ENCODE measurements at regions not wholly inside any gene's neighbourhood (a gene's known extent, or its start where the extent isn't known, plus 50 kb on each side); places are given as distances from the start of the nearest gene placed in this dataset.

DNA sequence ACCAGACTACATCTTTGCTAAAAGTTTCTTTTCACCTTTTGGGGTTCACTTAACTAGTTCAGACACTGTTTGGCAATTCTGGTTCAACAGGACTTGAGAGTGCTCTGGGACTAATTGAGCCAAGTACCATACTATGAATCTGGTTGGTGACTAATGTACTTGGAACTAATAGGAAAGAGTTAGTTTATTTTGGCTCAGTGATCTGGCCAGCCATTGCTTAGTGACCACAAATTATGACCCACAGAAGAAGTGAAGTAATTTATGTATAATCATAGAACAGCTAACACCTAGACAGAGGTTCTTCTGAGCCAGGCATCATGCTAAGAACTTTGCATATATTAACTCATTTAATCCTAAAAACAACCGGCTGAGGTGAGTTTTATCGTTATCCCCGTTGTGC is 126.5 kb upstream of the JCAD start:
- DNase-seq (ENCODE audit: low read depth): peak; percentile 85
- no peak overlapping the region for H3K4me3 ChIP-seq (replicated peaks; ENCODE audit: low read depth, low read length)
- TF ChIP-seq, protein P1, sequence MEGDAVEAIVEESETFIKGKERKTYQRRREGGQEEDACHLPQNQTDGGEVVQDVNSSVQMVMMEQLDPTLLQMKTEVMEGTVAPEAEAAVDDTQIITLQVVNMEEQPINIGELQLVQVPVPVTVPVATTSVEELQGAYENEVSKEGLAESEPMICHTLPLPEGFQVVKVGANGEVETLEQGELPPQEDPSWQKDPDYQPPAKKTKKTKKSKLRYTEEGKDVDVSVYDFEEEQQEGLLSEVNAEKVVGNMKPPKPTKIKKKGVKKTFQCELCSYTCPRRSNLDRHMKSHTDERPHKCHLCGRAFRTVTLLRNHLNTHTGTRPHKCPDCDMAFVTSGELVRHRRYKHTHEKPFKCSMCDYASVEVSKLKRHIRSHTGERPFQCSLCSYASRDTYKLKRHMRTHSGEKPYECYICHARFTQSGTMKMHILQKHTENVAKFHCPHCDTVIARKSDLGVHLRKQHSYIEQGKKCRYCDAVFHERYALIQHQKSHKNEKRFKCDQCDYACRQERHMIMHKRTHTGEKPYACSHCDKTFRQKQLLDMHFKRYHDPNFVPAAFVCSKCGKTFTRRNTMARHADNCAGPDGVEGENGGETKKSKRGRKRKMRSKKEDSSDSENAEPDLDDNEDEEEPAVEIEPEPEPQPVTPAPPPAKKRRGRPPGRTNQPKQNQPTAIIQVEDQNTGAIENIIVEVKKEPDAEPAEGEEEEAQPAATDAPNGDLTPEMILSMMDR (IDR thresholded peaks at IDR 0.05; ENCODE audit: low read length, missing control alignments): no peak

DNA sequence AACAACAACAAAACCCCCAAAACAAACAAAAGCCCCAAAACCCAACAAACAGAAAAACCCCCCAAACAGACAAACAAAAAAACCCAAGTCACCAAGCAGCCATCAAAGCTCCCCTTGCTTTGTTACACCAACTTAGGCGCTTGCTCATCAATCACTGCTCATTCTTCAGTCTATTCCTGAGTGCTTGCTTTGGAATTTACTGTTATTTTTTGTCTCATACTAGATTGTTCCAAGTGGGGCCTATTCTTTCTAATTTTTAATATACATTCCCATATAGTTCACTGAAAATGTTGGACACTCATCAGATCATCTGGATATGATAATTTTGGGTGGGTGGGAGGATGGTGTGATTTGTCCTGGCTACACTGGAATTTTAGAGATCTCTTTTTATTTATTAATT is 126.0 kb upstream of the JCAD start:
- H3K4me3 ChIP-seq (replicated peaks; ENCODE audit: low read depth, low read length): no peak overlapping the region
- DNase-seq (ENCODE audit: low read depth): no peak
- TF ChIP-seq, protein P1 (IDR thresholded peaks at IDR 0.05; ENCODE audit: low read length, missing control alignments): no peak

DNA sequence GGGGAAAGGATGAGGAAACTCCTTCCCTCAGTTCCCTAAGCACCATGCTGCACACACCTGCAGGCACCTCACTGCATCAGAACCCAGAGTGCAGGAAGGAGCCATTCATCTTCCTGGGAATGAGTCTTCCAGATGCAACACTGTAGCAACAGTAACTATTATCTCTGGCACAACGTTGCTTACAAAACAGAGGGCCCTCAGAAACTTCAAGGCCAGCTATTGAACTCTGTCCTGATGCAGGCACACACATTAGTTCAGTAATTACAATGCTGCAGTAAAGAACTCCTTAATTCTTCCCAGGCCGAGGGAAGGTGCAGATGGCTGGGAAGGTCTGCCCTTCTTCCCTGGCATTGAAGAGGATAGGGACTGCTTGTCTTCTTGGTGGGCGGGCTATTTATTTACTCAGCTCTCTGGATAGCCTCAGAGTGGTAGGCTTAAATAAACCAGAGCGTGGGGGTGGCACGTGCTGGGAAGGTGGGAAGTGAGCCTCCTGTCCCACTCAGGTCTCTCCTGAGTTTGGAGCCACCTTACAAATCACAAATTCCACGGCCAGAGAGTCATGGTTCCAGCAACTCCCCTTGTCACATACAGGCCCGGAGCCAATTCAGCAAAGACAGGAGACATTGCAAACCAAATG is 125.1 kb upstream of the JCAD start:
- TF ChIP-seq, protein P1 (IDR thresholded peaks at IDR 0.05; ENCODE audit: low read length, missing control alignments): no peak
- no peak overlapping the region for H3K4me3 ChIP-seq (replicated peaks; ENCODE audit: low read depth, low read length)
- no peak for DNase-seq (ENCODE audit: low read depth)

DNA sequence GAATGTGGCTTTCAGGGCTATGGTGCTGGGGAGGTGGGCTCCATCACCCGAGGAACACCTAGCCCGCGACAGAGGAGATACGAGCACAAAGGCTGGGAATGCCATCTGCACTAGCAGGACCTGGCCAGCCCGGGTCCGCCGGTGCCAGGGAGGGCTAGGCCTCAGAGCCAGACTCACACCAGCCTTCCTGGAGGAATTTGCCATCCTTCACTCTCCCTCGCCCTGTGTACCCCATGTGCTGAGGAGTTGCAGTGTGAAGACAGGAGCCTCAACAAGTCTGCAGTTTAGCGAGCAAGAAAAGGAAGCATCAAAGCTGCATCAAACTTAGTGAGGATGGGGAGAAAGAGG is 123.6 kb upstream of the JCAD start:
- TF ChIP-seq, protein P1 (IDR thresholded peaks at IDR 0.05; ENCODE audit: low read length, missing control alignments): no peak
- DNase-seq (ENCODE audit: low read depth): no peak
- no peak overlapping the region for H3K4me3 ChIP-seq (replicated peaks; ENCODE audit: low read depth, low read length)

DNA sequence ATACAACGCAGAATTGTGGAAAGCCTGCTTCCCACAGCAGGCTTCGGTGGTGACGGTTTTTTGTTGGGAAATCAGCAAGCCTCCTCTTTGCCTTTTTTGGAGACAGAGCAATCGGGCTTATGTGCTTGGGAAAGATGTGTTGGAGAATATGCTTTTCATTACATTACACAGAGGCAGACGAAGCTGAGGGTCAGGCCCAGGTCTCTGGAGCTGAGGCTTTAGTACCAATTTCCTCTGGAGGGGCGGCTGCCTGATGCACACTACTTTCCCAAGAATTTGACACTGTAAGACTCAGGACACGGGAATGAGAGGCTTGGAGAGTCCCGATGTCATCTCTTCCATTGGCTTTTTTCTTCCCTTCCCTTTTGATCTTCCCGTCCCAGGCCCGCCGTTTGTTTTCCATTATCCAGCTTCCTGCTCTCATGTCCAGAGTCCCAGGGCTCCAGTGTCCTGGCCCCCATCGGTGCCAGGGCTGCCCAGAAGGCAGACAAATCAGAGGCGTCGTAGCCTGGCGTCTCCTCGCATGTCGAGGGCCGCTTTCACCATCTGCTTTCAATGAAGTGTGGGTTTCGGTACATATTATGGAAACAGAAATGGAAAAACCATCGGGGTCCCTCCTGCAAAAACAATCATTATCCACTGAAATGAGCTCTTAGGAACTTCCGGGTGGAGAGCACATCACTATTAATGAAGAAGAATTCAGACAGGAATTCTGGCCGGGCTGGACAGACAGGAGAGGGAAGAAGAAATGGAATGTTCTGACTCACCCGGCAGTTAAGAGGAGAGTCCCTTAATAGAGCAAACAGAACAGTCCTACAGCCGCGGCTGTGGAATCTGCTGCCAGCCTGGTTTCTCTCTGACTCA is 123.0 kb upstream of the JCAD start:
- TF ChIP-seq, protein P1 (IDR thresholded peaks at IDR 0.05; ENCODE audit: low read length, missing control alignments): no peak
- DNase-seq (ENCODE audit: low read depth): peak; percentile 80
- no peak overlapping the region for H3K4me3 ChIP-seq (replicated peaks; ENCODE audit: low read depth, low read length)

DNA sequence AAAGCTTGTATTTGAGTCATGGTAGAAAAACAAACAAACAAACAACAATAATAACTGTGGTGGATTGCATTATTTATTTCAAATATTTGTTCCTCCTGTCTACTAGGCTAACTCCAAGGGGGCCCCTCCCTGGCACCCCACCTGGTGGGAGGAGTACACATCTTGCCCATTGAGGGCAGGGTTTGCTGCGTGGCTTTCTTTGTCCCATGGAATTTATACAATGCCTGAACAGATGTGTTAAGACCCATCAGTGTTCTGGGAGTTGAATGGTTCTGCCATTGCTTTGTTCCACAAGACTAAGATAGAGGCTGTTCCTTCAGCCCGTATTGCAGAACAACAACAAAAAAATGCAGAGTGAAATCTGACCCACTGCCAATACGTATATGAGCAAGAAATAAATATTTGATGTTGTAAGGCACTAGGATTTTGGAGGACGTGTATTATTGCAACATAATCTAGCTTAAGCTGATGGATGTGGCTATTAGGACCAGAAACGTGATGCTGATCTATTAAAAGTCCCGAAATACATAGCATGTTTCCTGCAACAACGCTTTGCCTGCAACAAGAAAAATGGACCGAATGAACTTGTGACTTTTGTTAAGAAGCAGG is 119.1 kb upstream of the JCAD start:
- TF ChIP-seq, protein P1 (IDR thresholded peaks at IDR 0.05; ENCODE audit: low read length, missing control alignments): no peak
- peak; percentile 92 for DNase-seq (ENCODE audit: low read depth)
- H3K4me3 ChIP-seq (replicated peaks; ENCODE audit: low read depth, low read length): no peak overlapping the region
